ENCODE measurements at regions not wholly inside any gene's neighbourhood (a gene's known extent, or its start where the extent isn't known, plus 50 kb on each side); places are given as distances from the start of the nearest gene placed in this dataset.
"Not testable (repeated sequence)": the region's sequence is repeated elsewhere in the genome, so short reads cannot be mapped to it uniquely, and the experiment has no call there.

- H3K27ac ChIP-seq = no peak overlapping the region
- no peaks in the 10 kb centered on the region for H3K9me3 ChIP-seq
- no peak for DNase-seq
- no peaks in the 10 kb centered on the region for H3K4me1 ChIP-seq
- H3K4me3 ChIP-seq = no peak overlapping the region
- no peaks in the 10 kb centered on the region for H3K27me3 ChIP-seq
- no peaks in the 10 kb centered on the region for H3K36me3 ChIP-seq
- intact Hi-C loops (cut with DNase I; ENCODE audit: low total_unique reads) = no loop called here
- TF ChIP-seq CTCF (IDR thresholded peaks at IDR 0.05) = no peak
- TF ChIP-seq POLR2A (IDR thresholded peaks at IDR 0.05) = no peak
- no peak for TF ChIP-seq POLR2AphosphoS5 (IDR thresholded peaks at IDR 0.05)
- TF ChIP-seq EP300 (IDR thresholded peaks at IDR 0.05) = no peak
These were observed 77.1 kb upstream of the NDST4 start for GRCh38 chr4:115190529-115190928.

GRCh38 chr4:115187136-115187535 is 73.7 kb upstream of the NDST4 start:
- TF ChIP-seq POLR2AphosphoS5 (IDR thresholded peaks at IDR 0.05) (no peak), EP300 (IDR thresholded peaks at IDR 0.05) (no peak)
- H3K4me1 ChIP-seq = no peaks in the 10 kb centered on the region
- WGBS, 5 donors = 47 to 88% (median 74%) methylated on average over 1 of the region's 1 CpG
- intact Hi-C loops (cut with DNase I; ENCODE audit: low total_unique reads) = no loop called here
- H3K9me3 ChIP-seq = no peaks in the 10 kb centered on the region
- H3K27ac ChIP-seq = no peak overlapping the region
- no peak for DNase-seq
- no peaks in the 10 kb centered on the region for H3K27me3 ChIP-seq
- no peak overlapping the region for H3K4me3 ChIP-seq
- no peaks in the 10 kb centered on the region for H3K36me3 ChIP-seq

- H3K36me3 ChIP-seq; H3K27me3 ChIP-seq; H3K4me1 ChIP-seq; intact Hi-C loops (cut with DNase I; ENCODE audit: low total_unique reads); H3K4me3 ChIP-seq; H3K27ac ChIP-seq; DNase-seq; H3K9me3 ChIP-seq: not testable (repeated sequence)
- 93 to 98% (median 97%) methylated on average over 25 to 41 of the region's 41 CpGs for WGBS, 5 donors
These were observed 66.1 kb upstream of the NDST4 start for GRCh38 chr4:115179438-115180062.

- H3K36me3 ChIP-seq; H3K9me3 ChIP-seq; intact Hi-C loops (cut with DNase I; ENCODE audit: low total_unique reads); H3K27ac ChIP-seq; H3K27me3 ChIP-seq; H3K4me3 ChIP-seq; DNase-seq; H3K4me1 ChIP-seq: not testable (repeated sequence)
- WGBS, 5 donors = 90 to 94% (median 93%) methylated on average over 15 of the region's 15 CpGs
These were observed 65.3 kb upstream of the NDST4 start for GRCh38 chr4:115178687-115179086.

GRCh38 chr4:115171220-115171619 is 57.8 kb upstream of the NDST4 start:
- no peak for DNase-seq
- Histone ChIP-seq H3K4me3 (no peak overlapping the region), H3K27ac (no peak overlapping the region), H3K36me3 (no peaks in the 10 kb centered on the region), H3K4me1 (no peaks in the 10 kb centered on the region), H3K9me3 (no peaks in the 10 kb centered on the region), H3K27me3 (no peaks in the 10 kb centered on the region)
- intact Hi-C loops (cut with DNase I; ENCODE audit: low total_unique reads) = no loop called here
- TF ChIP-seq POLR2AphosphoS5 (IDR thresholded peaks at IDR 0.05) (no peak), CTCF (IDR thresholded peaks at IDR 0.05) (no peak), EP300 (IDR thresholded peaks at IDR 0.05) (no peak), POLR2A (IDR thresholded peaks at IDR 0.05) (no peak)
- 68 to 91% (median 86%) methylated on average over 1 of the region's 1 CpG for WGBS, 5 donors

GRCh38 chr4:115165503-115165902 is 52.1 kb upstream of the NDST4 start:
- no peaks in the 10 kb centered on the region for H3K4me1 ChIP-seq
- H3K9me3 ChIP-seq = no peaks in the 10 kb centered on the region
- DNase-seq = no peak
- H3K4me3 ChIP-seq = no peak overlapping the region
- no peak for TF ChIP-seq POLR2AphosphoS5 (IDR thresholded peaks at IDR 0.05)
- H3K36me3 ChIP-seq = no peaks in the 10 kb centered on the region
- intact Hi-C loops (cut with DNase I; ENCODE audit: low total_unique reads) = no loop called here
- no peak overlapping the region for H3K27ac ChIP-seq
- H3K27me3 ChIP-seq = no peaks in the 10 kb centered on the region

Small RNA genes in the stretch of these regions (small RNA-seq; reads per million reads assigned to genes)
- gene RNU6-119P = 0 reads per million in 4 donors
